GM23338 (cell line): ENCODE measurements at regions not wholly inside any gene's neighbourhood (a gene's known extent, or its start where the extent isn't known, plus 50 kb on each side); places are given as distances from the start of the nearest gene placed in this dataset.

ENCODE experiments used
- ATAC-seq: fragments of 200-7000 bp; cut with Tn5 transposase; 3 replicates; pipeline ENCODE4 v1.9.1; 2020
- DNase-seq: peaks from one replicate; pipeline ENCODE4 v3.0.0-alpha.2; 2015; ENCODE audit warnings: low spot score
- H2AFZ ChIP-seq: fragments of 200-600 bp; sonication (generic); 2 replicates; pipeline ENCODE4 v1.8.0; 2016; ENCODE audit warnings: antibody characterized with exemption, mild to moderate bottlenecking, moderate library complexity
- H3F3A ChIP-seq: fragments of 200-600 bp; sonication (generic); replicated peaks from 2 replicates; pipeline ENCODE4 v1.8.0; 2017; ENCODE audit warnings: antibody characterized with exemption, mixed run types, low read depth
- H3K27ac ChIP-seq: fragments of 200-600 bp; sonication (generic); 2 replicates; pipeline ENCODE4 v1.6.1; 2016; ENCODE audit warnings: low read depth
- H3K27me3 ChIP-seq: fragments of 200-600 bp; sonication (generic); 2 replicates; pipeline ENCODE4 v1.8.0; 2016; ENCODE audit warnings: mild to moderate bottlenecking, mixed run types, moderate library complexity; ENCODE audit not compliant: insufficient read depth
- H3K36me3 ChIP-seq: fragments of 200-600 bp; sonication (generic); 2 replicates; pipeline ENCODE4 v1.8.0; 2016; ENCODE audit warnings: mild to moderate bottlenecking; ENCODE audit not compliant: insufficient read depth
- H3K4me1 ChIP-seq: fragments of 200-600 bp; sonication (generic); 2 replicates; pipeline ENCODE4 v1.8.0; 2016; ENCODE audit warnings: mild to moderate bottlenecking, moderate library complexity; ENCODE audit not compliant: insufficient read depth
- H3K4me2 ChIP-seq: fragments of 200-600 bp; sonication (generic); 2 replicates; pipeline ENCODE4 v1.7.1; 2017; ENCODE audit warnings: mixed run types
- H3K4me3 ChIP-seq: fragments of 200-600 bp; sonication (generic); 2 replicates; pipeline ENCODE4 v1.6.1; 2016; ENCODE audit warnings: mixed run types
- H3K79me2 ChIP-seq: fragments of 200-600 bp; sonication (generic); replicated peaks from 2 replicates; pipeline ENCODE4 v1.8.0; 2017; ENCODE audit warnings: mild to moderate bottlenecking; ENCODE audit not compliant: insufficient read depth
- H3K9me2 ChIP-seq: fragments of 200-600 bp; sonication (generic); 2 replicates; pipeline ENCODE4 v1.8.0; 2017; ENCODE audit not compliant: insufficient read depth
- H4K20me1 ChIP-seq: fragments of 200-600 bp; sonication (generic); replicated peaks from 2 replicates; pipeline ENCODE4 v1.8.0; 2017; ENCODE audit warnings: mild to moderate bottlenecking; ENCODE audit not compliant: insufficient read depth
- H3K27ac Mint-ChIP-seq: 2 replicates; pipeline ENCODE4 v1.8.0; 2020; ENCODE audit warnings: inconsistent platforms, mild to moderate bottlenecking, moderate library complexity, mixed read lengths
- H3K27me3 Mint-ChIP-seq: 3 replicates; pipeline ENCODE4 v1.8.0; 2022; ENCODE audit warnings: low read depth, mild to moderate bottlenecking, moderate library complexity, mixed read lengths, inconsistent platforms; ENCODE audit not compliant: insufficient read depth, poor library complexity
- H3K36me3 Mint-ChIP-seq: 3 replicates; pipeline ENCODE4 v1.8.0; 2021; ENCODE audit warnings: low read depth, mild to moderate bottlenecking, inconsistent platforms, moderate library complexity, mixed read lengths
- H3K4me1 Mint-ChIP-seq: 3 replicates; pipeline ENCODE4 v1.8.0; 2020; ENCODE audit warnings: mild to moderate bottlenecking, inconsistent platforms, mixed read lengths
- H3K4me3 Mint-ChIP-seq: 3 replicates; pipeline ENCODE4 v1.8.0; 2021; ENCODE audit warnings: moderate library complexity, mild to moderate bottlenecking, inconsistent platforms, mixed read lengths
- H3K9me3 Mint-ChIP-seq: 3 replicates; pipeline ENCODE4 v1.8.0; 2020; ENCODE audit warnings: moderate library complexity, mild to moderate bottlenecking, inconsistent platforms, mixed read lengths
- EZH2 ChIP-seq: fragments of 200-600 bp; sonication (generic); IDR thresholded peaks from one replicate; pipeline ENCODE4 v1.8.0; 2017; ENCODE audit warnings: antibody characterized with exemption, mild to moderate bottlenecking, low read depth; ENCODE audit not compliant: unreplicated experiment
- JUNB ChIP-seq: IDR thresholded peaks from one replicate; pipeline ENCODE4 v1.6.1; 2016; ENCODE audit warnings: antibody characterized with exemption; ENCODE audit not compliant: unreplicated experiment
- NANOG ChIP-seq: IDR thresholded peaks from 2 replicates; pipeline ENCODE4 v1.6.1; 2016; ENCODE audit warnings: antibody characterized with exemption, borderline replicate concordance
- STAT1 ChIP-seq: IDR thresholded peaks from one replicate; pipeline ENCODE4 v1.6.1; 2016; ENCODE audit warnings: antibody characterized with exemption; ENCODE audit not compliant: unreplicated experiment
- ZNF114 ChIP-seq: fragments of 250-450 bp; sonication (Bioruptor Pico); IDR thresholded peaks from 2 replicates; pipeline ENCODE4 v1.5.0; 2020; ENCODE audit warnings: mild to moderate bottlenecking, moderate library complexity
- TF ChIP-seq, protein P1 (sequence below): fragments of 250-450 bp; sonication (Bioruptor Pico); IDR thresholded peaks from 2 replicates; pipeline ENCODE4 v1.5.0; 2020; ENCODE audit warnings: mild to moderate bottlenecking, moderate library complexity
- TF ChIP-seq, protein P2 (sequence below): IDR thresholded peaks from one replicate; pipeline ENCODE4 v1.6.1; 2018; ENCODE audit warnings: antibody characterized with exemption; ENCODE audit not compliant: unreplicated experiment

DNA sequence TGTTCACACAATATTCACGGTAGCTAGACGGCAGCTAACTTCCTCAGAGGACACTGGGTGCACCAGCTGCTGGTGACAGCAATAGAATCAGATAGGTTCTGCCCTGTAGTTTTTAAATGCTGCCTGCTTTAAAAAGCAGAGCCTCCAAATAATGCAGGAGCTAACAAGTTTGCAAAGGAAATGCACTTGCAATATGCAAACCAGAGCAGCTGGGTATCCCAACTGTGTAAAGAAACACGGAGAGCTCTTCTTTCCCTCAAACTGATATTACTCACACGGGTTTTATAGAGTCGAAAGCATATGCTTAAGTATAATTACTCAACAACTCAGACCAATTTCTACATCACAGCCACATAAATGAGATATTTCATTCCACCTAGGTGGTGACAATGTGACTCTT, 432.7 kb downstream of the TFAP2A start (continued):
- TF ChIP-seq STAT1 (no peak), EZH2 (no peak), JUNB (no peak), NANOG (no peak), ZNF114 (CRISPR knock-in tag) (no peak)
- TF ChIP-seq, protein P1, sequence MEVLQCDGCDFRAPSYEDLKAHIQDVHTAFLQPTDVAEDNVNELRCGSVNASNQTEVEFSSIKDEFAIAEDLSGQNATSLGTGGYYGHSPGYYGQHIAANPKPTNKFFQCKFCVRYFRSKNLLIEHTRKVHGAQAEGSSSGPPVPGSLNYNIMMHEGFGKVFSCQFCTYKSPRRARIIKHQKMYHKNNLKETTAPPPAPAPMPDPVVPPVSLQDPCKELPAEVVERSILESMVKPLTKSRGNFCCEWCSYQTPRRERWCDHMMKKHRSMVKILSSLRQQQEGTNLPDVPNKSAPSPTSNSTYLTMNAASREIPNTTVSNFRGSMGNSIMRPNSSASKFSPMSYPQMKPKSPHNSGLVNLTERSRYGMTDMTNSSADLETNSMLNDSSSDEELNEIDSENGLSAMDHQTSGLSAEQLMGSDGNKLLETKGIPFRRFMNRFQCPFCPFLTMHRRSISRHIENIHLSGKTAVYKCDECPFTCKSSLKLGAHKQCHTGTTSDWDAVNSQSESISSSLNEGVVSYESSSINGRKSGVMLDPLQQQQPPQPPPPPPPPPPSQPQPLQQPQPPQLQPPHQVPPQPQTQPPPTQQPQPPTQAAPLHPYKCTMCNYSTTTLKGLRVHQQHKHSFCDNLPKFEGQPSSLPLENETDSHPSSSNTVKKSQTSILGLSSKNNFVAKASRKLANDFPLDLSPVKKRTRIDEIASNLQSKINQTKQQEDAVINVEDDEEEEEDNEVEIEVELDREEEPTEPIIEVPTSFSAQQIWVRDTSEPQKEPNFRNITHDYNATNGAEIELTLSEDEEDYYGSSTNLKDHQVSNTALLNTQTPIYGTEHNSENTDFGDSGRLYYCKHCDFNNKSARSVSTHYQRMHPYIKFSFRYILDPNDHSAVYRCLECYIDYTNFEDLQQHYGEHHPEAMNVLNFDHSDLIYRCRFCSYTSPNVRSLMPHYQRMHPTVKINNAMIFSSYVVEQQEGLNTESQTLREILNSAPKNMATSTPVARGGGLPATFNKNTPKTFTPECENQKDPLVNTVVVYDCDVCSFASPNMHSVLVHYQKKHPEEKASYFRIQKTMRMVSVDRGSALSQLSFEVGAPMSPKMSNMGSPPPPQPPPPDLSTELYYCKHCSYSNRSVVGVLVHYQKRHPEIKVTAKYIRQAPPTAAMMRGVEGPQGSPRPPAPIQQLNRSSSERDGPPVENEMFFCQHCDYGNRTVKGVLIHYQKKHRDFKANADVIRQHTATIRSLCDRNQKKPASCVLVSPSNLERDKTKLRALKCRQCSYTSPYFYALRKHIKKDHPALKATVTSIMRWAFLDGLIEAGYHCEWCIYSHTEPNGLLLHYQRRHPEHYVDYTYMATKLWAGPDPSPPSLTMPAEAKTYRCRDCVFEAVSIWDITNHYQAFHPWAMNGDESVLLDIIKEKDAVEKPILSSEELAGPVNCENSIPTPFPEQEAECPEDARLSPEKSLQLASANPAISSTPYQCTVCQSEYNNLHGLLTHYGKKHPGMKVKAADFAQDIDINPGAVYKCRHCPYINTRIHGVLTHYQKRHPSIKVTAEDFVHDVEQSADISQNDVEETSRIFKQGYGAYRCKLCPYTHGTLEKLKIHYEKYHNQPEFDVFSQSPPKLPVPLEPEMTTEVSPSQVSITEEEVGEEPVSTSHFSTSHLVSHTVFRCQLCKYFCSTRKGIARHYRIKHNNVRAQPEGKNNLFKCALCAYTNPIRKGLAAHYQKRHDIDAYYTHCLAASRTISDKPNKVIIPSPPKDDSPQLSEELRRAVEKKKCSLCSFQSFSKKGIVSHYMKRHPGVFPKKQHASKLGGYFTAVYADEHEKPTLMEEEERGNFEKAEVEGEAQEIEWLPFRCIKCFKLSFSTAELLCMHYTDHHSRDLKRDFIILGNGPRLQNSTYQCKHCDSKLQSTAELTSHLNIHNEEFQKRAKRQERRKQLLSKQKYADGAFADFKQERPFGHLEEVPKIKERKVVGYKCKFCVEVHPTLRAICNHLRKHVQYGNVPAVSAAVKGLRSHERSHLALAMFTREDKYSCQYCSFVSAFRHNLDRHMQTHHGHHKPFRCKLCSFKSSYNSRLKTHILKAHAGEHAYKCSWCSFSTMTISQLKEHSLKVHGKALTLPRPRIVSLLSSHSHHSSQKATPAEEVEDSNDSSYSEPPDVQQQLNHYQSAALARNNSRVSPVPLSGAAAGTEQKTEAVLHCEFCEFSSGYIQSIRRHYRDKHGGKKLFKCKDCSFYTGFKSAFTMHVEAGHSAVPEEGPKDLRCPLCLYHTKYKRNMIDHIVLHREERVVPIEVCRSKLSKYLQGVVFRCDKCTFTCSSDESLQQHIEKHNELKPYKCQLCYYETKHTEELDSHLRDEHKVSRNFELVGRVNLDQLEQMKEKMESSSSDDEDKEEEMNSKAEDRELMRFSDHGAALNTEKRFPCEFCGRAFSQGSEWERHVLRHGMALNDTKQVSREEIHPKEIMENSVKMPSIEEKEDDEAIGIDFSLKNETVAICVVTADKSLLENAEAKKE (CRISPR knock-in tag): no peak

- H3K27me3 ChIP-seq: no peaks in the 10 kb centered on the region
- H3K4me2 ChIP-seq: no peak overlapping the region
- H3K79me2 ChIP-seq: no peaks in the 10 kb centered on the region
- no peaks in the 10 kb centered on the region; the same call in 1 of the 2 replicates for H3K9me2 ChIP-seq
- H4K20me1 ChIP-seq: no peaks in the 10 kb centered on the region
- no peak for DNase-seq
- H3K4me1 Mint-ChIP-seq: peaks cover 2% of the 10 kb centered on the region; the same call in 2 of the 3 replicates
- no peak overlapping the region for H3K27ac Mint-ChIP-seq
- no peak for ATAC-seq
- no peak overlapping the region for H3K4me3 ChIP-seq
- no peak overlapping the region for H3K4me3 Mint-ChIP-seq
- peaks cover 5% of the 10 kb centered on the region; the same call in 2 of the 3 replicates for H3K36me3 Mint-ChIP-seq
- no peaks in the 10 kb centered on the region for H3K4me1 ChIP-seq
- H3K27me3 Mint-ChIP-seq: no peaks in the 10 kb centered on the region
- peaks cover 7% of the 10 kb centered on the region for H3K9me3 Mint-ChIP-seq
- no peaks in the 10 kb centered on the region for H3F3A ChIP-seq
- no peak overlapping the region for H2AFZ ChIP-seq
- no peaks in the 10 kb centered on the region for H3K36me3 ChIP-seq
- H3K27ac ChIP-seq: no peak overlapping the region
- TF ChIP-seq STAT1 (no peak), ZNF114 (CRISPR knock-in tag) (no peak)
- TF ChIP-seq, protein P2, sequence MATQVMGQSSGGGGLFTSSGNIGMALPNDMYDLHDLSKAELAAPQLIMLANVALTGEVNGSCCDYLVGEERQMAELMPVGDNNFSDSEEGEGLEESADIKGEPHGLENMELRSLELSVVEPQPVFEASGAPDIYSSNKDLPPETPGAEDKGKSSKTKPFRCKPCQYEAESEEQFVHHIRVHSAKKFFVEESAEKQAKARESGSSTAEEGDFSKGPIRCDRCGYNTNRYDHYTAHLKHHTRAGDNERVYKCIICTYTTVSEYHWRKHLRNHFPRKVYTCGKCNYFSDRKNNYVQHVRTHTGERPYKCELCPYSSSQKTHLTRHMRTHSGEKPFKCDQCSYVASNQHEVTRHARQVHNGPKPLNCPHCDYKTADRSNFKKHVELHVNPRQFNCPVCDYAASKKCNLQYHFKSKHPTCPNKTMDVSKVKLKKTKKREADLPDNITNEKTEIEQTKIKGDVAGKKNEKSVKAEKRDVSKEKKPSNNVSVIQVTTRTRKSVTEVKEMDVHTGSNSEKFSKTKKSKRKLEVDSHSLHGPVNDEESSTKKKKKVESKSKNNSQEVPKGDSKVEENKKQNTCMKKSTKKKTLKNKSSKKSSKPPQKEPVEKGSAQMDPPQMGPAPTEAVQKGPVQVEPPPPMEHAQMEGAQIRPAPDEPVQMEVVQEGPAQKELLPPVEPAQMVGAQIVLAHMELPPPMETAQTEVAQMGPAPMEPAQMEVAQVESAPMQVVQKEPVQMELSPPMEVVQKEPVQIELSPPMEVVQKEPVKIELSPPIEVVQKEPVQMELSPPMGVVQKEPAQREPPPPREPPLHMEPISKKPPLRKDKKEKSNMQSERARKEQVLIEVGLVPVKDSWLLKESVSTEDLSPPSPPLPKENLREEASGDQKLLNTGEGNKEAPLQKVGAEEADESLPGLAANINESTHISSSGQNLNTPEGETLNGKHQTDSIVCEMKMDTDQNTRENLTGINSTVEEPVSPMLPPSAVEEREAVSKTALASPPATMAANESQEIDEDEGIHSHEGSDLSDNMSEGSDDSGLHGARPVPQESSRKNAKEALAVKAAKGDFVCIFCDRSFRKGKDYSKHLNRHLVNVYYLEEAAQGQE: no peak
Measured at GRCh38 chr6:9979996-9980395, 434.9 kb downstream of the TFAP2A start.
